ENCODE measurements at regions not wholly inside any gene's neighbourhood (a gene's known extent, or its start where the extent isn't known, plus 50 kb on each side); places are given as distances from the start of the nearest gene placed in this dataset.

DNA sequence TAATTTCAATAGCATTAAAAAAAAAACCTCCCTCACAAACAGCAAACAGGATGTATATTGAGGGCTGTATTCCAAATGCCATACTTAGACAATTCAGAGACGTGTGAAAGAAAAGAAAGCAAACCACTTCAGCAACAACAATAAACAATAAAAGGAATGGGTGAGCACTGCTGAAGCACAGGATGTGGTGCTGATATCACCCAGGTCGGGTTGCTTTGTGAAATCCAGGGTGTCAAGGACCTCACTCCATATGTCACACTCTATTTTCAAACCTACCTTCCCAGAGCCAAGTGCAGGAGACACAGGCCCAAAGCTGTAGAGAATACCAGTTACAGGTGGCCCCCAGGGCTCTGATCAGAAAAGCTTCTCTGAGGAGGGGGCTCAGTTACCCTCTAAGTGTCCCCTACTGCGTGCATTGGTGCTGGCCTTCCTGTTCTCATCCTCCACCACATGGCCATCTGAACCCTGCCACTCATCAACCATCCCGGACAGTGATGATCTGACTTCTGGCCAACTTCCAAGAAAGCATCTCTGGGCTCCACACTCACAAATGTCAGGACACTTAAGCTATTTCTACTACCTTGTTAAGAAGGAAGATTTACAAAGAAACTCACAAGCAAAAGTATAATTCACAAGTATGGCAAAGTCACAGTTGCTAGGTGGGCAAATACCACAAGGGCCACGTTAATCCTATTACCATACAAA, 363.0 kb downstream of the SS18 start:
- Histone ChIP-seq H3K36me3 (ENCODE audit: insufficient read depth) (0 out of 2 replicates have a peak, but pooled peaks cover 9% of the 10 kb centered on the region), H3K27me3 (ENCODE audit: insufficient read depth) (no peaks in the 10 kb centered on the region), H3K4me3 (no peak overlapping the region), H3F3A (replicated peaks; ENCODE audit: low read depth) (no peaks in the 10 kb centered on the region), H3K79me2 (replicated peaks; ENCODE audit: insufficient read depth) (no peaks in the 10 kb centered on the region), H3K27ac (ENCODE audit: low read depth) (no peak overlapping the region), H4K20me1 (replicated peaks; ENCODE audit: insufficient read depth) (no peaks in the 10 kb centered on the region), H3K4me1 (ENCODE audit: insufficient read depth) (peaks cover 4% of the 10 kb centered on the region; the same call in 1 of the 2 replicates), H3K4me2 (no peak overlapping the region), H2AFZ (no peak overlapping the region), H3K9me2 (ENCODE audit: insufficient read depth) (no peaks in the 10 kb centered on the region)
- Mint-ChIP-seq H3K4me3 (no peak overlapping the region), H3K27ac (no peak overlapping the region), H3K36me3 (ENCODE audit: low read depth) (peaks cover 22% of the 10 kb centered on the region), H3K9me3 (peaks cover 26% of the 10 kb centered on the region), H3K4me1 (peaks cover 22% of the 10 kb centered on the region), H3K27me3 (ENCODE audit: insufficient read depth, low read depth, poor library complexity) (peaks cover 8% of the 10 kb centered on the region)
- no peak for DNase-seq (ENCODE audit: low spot score)
- TF ChIP-seq, protein P1, sequence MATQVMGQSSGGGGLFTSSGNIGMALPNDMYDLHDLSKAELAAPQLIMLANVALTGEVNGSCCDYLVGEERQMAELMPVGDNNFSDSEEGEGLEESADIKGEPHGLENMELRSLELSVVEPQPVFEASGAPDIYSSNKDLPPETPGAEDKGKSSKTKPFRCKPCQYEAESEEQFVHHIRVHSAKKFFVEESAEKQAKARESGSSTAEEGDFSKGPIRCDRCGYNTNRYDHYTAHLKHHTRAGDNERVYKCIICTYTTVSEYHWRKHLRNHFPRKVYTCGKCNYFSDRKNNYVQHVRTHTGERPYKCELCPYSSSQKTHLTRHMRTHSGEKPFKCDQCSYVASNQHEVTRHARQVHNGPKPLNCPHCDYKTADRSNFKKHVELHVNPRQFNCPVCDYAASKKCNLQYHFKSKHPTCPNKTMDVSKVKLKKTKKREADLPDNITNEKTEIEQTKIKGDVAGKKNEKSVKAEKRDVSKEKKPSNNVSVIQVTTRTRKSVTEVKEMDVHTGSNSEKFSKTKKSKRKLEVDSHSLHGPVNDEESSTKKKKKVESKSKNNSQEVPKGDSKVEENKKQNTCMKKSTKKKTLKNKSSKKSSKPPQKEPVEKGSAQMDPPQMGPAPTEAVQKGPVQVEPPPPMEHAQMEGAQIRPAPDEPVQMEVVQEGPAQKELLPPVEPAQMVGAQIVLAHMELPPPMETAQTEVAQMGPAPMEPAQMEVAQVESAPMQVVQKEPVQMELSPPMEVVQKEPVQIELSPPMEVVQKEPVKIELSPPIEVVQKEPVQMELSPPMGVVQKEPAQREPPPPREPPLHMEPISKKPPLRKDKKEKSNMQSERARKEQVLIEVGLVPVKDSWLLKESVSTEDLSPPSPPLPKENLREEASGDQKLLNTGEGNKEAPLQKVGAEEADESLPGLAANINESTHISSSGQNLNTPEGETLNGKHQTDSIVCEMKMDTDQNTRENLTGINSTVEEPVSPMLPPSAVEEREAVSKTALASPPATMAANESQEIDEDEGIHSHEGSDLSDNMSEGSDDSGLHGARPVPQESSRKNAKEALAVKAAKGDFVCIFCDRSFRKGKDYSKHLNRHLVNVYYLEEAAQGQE (IDR thresholded peaks at IDR 0.05; ENCODE audit: unreplicated experiment) = no peak
- TF ChIP-seq EZH2phosphoT487 (IDR thresholded peaks at IDR 0.05; ENCODE audit: unreplicated experiment) (no peak), ZNF331 (CRISPR knock-in tag; IDR thresholded peaks at IDR 0.05; ENCODE audit: low read depth) (no peak), EZH2 (IDR thresholded peaks at IDR 0.05; ENCODE audit: low read depth, unreplicated experiment) (no peak), STAT1 (IDR thresholded peaks at IDR 0.05; ENCODE audit: unreplicated experiment) (no peak), ZNF114 (CRISPR knock-in tag; IDR thresholded peaks at IDR 0.05) (no peak), JUNB (IDR thresholded peaks at IDR 0.05; ENCODE audit: unreplicated experiment) (no peak)
- TF ChIP-seq, protein P2, sequence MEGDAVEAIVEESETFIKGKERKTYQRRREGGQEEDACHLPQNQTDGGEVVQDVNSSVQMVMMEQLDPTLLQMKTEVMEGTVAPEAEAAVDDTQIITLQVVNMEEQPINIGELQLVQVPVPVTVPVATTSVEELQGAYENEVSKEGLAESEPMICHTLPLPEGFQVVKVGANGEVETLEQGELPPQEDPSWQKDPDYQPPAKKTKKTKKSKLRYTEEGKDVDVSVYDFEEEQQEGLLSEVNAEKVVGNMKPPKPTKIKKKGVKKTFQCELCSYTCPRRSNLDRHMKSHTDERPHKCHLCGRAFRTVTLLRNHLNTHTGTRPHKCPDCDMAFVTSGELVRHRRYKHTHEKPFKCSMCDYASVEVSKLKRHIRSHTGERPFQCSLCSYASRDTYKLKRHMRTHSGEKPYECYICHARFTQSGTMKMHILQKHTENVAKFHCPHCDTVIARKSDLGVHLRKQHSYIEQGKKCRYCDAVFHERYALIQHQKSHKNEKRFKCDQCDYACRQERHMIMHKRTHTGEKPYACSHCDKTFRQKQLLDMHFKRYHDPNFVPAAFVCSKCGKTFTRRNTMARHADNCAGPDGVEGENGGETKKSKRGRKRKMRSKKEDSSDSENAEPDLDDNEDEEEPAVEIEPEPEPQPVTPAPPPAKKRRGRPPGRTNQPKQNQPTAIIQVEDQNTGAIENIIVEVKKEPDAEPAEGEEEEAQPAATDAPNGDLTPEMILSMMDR (conservative IDR thresholded peaks at IDR 0.05; ENCODE audit: low read depth in 2 of 2) = no peak
- TF ChIP-seq, protein P3, sequence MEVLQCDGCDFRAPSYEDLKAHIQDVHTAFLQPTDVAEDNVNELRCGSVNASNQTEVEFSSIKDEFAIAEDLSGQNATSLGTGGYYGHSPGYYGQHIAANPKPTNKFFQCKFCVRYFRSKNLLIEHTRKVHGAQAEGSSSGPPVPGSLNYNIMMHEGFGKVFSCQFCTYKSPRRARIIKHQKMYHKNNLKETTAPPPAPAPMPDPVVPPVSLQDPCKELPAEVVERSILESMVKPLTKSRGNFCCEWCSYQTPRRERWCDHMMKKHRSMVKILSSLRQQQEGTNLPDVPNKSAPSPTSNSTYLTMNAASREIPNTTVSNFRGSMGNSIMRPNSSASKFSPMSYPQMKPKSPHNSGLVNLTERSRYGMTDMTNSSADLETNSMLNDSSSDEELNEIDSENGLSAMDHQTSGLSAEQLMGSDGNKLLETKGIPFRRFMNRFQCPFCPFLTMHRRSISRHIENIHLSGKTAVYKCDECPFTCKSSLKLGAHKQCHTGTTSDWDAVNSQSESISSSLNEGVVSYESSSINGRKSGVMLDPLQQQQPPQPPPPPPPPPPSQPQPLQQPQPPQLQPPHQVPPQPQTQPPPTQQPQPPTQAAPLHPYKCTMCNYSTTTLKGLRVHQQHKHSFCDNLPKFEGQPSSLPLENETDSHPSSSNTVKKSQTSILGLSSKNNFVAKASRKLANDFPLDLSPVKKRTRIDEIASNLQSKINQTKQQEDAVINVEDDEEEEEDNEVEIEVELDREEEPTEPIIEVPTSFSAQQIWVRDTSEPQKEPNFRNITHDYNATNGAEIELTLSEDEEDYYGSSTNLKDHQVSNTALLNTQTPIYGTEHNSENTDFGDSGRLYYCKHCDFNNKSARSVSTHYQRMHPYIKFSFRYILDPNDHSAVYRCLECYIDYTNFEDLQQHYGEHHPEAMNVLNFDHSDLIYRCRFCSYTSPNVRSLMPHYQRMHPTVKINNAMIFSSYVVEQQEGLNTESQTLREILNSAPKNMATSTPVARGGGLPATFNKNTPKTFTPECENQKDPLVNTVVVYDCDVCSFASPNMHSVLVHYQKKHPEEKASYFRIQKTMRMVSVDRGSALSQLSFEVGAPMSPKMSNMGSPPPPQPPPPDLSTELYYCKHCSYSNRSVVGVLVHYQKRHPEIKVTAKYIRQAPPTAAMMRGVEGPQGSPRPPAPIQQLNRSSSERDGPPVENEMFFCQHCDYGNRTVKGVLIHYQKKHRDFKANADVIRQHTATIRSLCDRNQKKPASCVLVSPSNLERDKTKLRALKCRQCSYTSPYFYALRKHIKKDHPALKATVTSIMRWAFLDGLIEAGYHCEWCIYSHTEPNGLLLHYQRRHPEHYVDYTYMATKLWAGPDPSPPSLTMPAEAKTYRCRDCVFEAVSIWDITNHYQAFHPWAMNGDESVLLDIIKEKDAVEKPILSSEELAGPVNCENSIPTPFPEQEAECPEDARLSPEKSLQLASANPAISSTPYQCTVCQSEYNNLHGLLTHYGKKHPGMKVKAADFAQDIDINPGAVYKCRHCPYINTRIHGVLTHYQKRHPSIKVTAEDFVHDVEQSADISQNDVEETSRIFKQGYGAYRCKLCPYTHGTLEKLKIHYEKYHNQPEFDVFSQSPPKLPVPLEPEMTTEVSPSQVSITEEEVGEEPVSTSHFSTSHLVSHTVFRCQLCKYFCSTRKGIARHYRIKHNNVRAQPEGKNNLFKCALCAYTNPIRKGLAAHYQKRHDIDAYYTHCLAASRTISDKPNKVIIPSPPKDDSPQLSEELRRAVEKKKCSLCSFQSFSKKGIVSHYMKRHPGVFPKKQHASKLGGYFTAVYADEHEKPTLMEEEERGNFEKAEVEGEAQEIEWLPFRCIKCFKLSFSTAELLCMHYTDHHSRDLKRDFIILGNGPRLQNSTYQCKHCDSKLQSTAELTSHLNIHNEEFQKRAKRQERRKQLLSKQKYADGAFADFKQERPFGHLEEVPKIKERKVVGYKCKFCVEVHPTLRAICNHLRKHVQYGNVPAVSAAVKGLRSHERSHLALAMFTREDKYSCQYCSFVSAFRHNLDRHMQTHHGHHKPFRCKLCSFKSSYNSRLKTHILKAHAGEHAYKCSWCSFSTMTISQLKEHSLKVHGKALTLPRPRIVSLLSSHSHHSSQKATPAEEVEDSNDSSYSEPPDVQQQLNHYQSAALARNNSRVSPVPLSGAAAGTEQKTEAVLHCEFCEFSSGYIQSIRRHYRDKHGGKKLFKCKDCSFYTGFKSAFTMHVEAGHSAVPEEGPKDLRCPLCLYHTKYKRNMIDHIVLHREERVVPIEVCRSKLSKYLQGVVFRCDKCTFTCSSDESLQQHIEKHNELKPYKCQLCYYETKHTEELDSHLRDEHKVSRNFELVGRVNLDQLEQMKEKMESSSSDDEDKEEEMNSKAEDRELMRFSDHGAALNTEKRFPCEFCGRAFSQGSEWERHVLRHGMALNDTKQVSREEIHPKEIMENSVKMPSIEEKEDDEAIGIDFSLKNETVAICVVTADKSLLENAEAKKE (CRISPR knock-in tag; IDR thresholded peaks at IDR 0.05) = no peak
- no peak for ATAC-seq

Measured in GM23338 (cell line).